ENCODE measurements at regions not wholly inside any gene's neighbourhood (a gene's known extent, or its start where the extent isn't known, plus 50 kb on each side); places are given as distances from the start of the nearest gene placed in this dataset.

- TF ChIP-seq, protein P1, sequence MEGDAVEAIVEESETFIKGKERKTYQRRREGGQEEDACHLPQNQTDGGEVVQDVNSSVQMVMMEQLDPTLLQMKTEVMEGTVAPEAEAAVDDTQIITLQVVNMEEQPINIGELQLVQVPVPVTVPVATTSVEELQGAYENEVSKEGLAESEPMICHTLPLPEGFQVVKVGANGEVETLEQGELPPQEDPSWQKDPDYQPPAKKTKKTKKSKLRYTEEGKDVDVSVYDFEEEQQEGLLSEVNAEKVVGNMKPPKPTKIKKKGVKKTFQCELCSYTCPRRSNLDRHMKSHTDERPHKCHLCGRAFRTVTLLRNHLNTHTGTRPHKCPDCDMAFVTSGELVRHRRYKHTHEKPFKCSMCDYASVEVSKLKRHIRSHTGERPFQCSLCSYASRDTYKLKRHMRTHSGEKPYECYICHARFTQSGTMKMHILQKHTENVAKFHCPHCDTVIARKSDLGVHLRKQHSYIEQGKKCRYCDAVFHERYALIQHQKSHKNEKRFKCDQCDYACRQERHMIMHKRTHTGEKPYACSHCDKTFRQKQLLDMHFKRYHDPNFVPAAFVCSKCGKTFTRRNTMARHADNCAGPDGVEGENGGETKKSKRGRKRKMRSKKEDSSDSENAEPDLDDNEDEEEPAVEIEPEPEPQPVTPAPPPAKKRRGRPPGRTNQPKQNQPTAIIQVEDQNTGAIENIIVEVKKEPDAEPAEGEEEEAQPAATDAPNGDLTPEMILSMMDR (IDR thresholded peaks at IDR 0.05), result no peak
- Histone ChIP-seq H3K27ac (no peak overlapping the region), H3K9me3 (no peaks in the 10 kb centered on the region), H3K36me3 (no peaks in the 10 kb centered on the region), H3K27me3 (replicated peaks; ENCODE audit: insufficient read depth) (no peaks in the 10 kb centered on the region), H3K4me1 (ENCODE audit: control insufficient read depth in 1 of 2, low read depth in 2 of 2) (no peaks in the 10 kb centered on the region), H3K4me3 (no peak overlapping the region)
- no peak for DNase-seq (ENCODE audit: low spot score)
- no peak for ATAC-seq (ENCODE audit: insufficient number of reproducible peaks, low FRiP score, low read depth)
These were observed 117.9 kb upstream of the CFAP20DC start for GRCh38 chr3:59167756-59168155.

GRCh38 chr3:59163953-59164352 is 114.1 kb upstream of the CFAP20DC start:
- H3K36me3 ChIP-seq, result no peaks in the 10 kb centered on the region
- no peaks in the 10 kb centered on the region for H3K9me3 ChIP-seq
- H3K4me3 ChIP-seq, result no peak overlapping the region
- ATAC-seq (ENCODE audit: insufficient number of reproducible peaks, low FRiP score, low read depth) (no peak), DNase-seq (ENCODE audit: low spot score) (no peak)
- TF ChIP-seq, protein P1 (IDR thresholded peaks at IDR 0.05), result no peak
- no peaks in the 10 kb centered on the region for H3K4me1 ChIP-seq (ENCODE audit: control insufficient read depth in 1 of 2, low read depth in 2 of 2)
- no peak overlapping the region for H3K27ac ChIP-seq
- no peaks in the 10 kb centered on the region for H3K27me3 ChIP-seq (replicated peaks; ENCODE audit: insufficient read depth)

DNA sequence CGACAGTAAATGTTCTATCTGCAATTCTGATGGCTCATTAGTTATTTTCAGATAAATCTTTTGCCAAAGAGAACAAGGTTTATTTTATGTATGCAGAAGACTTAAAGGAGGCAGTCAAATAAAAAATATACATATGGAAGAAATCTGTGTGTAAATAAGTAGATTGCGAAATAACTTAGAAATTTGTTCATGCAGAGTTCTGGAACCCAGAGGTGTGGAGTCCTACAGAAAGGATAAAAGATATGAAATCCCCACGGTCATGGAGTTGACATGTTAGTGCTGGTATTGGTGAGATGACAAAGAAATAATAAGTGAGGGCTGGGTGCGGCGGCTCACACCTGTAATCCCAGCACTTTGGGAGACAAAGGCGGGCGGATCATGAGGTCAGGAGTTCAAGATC is 111.2 kb upstream of the CFAP20DC start:
- Histone ChIP-seq H3K9me3 (no peaks in the 10 kb centered on the region), H3K4me1 (ENCODE audit: control insufficient read depth in 1 of 2, low read depth in 2 of 2) (no peaks in the 10 kb centered on the region), H3K27me3 (replicated peaks; ENCODE audit: insufficient read depth) (no peaks in the 10 kb centered on the region), H3K27ac (no peak overlapping the region), H3K36me3 (no peaks in the 10 kb centered on the region), H3K4me3 (no peak overlapping the region)
- TF ChIP-seq, protein P1 (IDR thresholded peaks at IDR 0.05), result no peak
- no peak for DNase-seq (ENCODE audit: low spot score)
- no peak for ATAC-seq (ENCODE audit: insufficient number of reproducible peaks, low FRiP score, low read depth)

DNA sequence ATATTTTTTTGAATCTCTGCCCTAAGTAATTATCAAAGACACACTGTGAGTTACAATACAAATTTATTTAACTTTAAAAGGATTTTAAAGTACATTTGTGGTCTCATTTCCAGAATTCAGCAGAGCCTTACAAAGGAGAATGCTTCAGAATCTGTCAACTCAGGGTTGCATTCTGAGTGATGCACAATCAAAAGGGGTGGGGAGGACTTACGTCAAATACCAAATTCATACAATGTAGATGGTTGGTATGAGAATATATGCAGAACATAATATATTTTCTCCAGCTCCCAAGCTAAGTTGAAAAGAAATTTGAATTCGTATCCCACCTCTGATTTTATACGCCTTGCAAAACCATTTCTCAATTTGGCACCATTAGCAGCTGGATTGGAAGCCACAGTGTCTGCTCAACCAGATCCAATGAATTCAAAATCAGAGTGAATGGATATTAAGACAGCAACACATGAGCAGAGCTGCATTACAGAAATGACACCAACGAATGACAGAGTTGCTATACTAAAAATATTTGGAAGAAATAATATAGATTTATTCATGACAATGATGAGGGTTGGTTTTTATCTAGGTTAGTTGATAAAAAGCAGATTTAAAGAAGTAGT is 110.4 kb upstream of the CFAP20DC start:
- H3K9me3 ChIP-seq, result no peaks in the 10 kb centered on the region
- no peaks in the 10 kb centered on the region for H3K36me3 ChIP-seq
- H3K4me1 ChIP-seq (ENCODE audit: control insufficient read depth in 1 of 2, low read depth in 2 of 2), result no peaks in the 10 kb centered on the region
- DNase-seq (ENCODE audit: low spot score), result no peak
- no peak for ATAC-seq (ENCODE audit: insufficient number of reproducible peaks, low FRiP score, low read depth)
- H3K27ac ChIP-seq, result no peak overlapping the region
- H3K27me3 ChIP-seq (replicated peaks; ENCODE audit: insufficient read depth), result no peaks in the 10 kb centered on the region
- H3K4me3 ChIP-seq, result no peak overlapping the region
- TF ChIP-seq, protein P1 (IDR thresholded peaks at IDR 0.05), result no peak

DNA sequence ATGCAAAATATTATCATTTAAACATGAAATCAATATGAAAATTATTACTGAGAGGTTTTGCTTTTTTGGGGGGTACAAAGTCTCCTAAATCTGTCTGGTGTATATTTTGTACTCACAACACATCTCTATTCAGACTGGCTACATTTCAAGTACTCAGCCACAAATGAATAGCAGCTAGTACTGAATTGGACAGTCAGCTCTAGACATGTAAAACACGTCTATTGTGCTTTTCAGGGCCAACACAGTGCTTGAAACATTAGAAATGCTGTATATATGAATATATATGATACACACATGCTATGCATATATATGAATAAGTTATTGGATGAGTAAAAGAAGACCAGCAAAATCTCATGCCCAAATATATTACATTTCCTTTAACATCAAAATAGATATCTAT is 103.8 kb upstream of the CFAP20DC start:
- TF ChIP-seq, protein P1 (IDR thresholded peaks at IDR 0.05), result no peak
- Histone ChIP-seq H3K4me1 (ENCODE audit: control insufficient read depth in 1 of 2, low read depth in 2 of 2) (no peaks in the 10 kb centered on the region), H3K27me3 (replicated peaks; ENCODE audit: insufficient read depth) (no peaks in the 10 kb centered on the region), H3K27ac (no peak overlapping the region), H3K4me3 (no peak overlapping the region), H3K9me3 (no peaks in the 10 kb centered on the region), H3K36me3 (no peaks in the 10 kb centered on the region)
- ATAC-seq (ENCODE audit: insufficient number of reproducible peaks, low FRiP score, low read depth) (no peak), DNase-seq (ENCODE audit: low spot score) (no peak)
